B cell (primary cell): ENCODE measurements at regions not wholly inside any gene's neighbourhood (a gene's known extent, or its start where the extent isn't known, plus 50 kb on each side); places are given as distances from the start of the nearest gene placed in this dataset.

Experiments used
- ATAC-seq: fragments of 200-7000 bp; cut with Tn5 transposase; one replicate; pipeline ENCODE4 v1.10.0; 2021; ENCODE audit warnings: low read depth, mild to moderate bottlenecking, moderate number of reproducible peaks, moderate library complexity
- CTCF ChIA-PET: fragments of 350-600 bp; sonication (Branson Sonifier 250); formaldehyde crosslinking; loops from one replicate; lab custom pipeline; 2021; ENCODE audit warnings: antibody characterized with exemption, inconsistent platforms; lab: Charles Lee
- POLR2A ChIA-PET: fragments of 350-600 bp; sonication (Branson Sonifier 250); formaldehyde crosslinking; loops from one replicate; lab custom pipeline; 2021; ENCODE audit warnings: antibody characterized with exemption; lab: Charles Lee
- DNase-seq: peaks from one replicate; pipeline ENCODE4 v3.0.0; 2013
- H2AFZ ChIP-seq: 2 replicates; pipeline ENCODE4 v1.6.1; 2012; ENCODE audit warnings: mild to moderate bottlenecking, low read depth, low read length; ENCODE audit not compliant: insufficient read depth, poor library complexity, severe bottlenecking
- H3K27ac ChIP-seq, 2 donors: 1 replicate in 1 of 2; 2 replicates in 1 of 2; pipeline ENCODE4 v1.5.1; 2012 to 2013; ENCODE audit warnings: low read length in 2 of 2, mild to moderate bottlenecking in 2 of 2, moderate library complexity in 1 of 2
- H3K27me3 ChIP-seq, 4 experiments: fragments of 200-600 bp in 1 of 4; sonication (generic) in 1 of 4; replicated peaks in 1 of 4; 1 replicate in 2 of 4; 2 replicates in 2 of 4; pipeline versions ENCODE4 v1.6.1 to v1.7.0; 2013 to 2016; ENCODE audit warnings: low read length in 3 of 4, mild to moderate bottlenecking in 2 of 4, mixed read lengths in 1 of 4, moderate library complexity in 1 of 4; ENCODE audit not compliant: insufficient read depth in 4 of 4, control insufficient read depth in 3 of 4; ENCODE audit errors: control extremely low read depth in 1 of 4
- H3K36me3 ChIP-seq, 2 experiments: replicated peaks in 1 of 2; 1 replicate in 1 of 2; 2 replicates in 1 of 2; pipeline versions ENCODE4 v1.6.1 to v1.7.1; 2013; ENCODE audit warnings: low read length in 1 of 2; ENCODE audit not compliant: insufficient read depth in 2 of 2, control insufficient read depth in 1 of 2; ENCODE audit errors: control extremely low read depth in 1 of 2, extremely low read depth in 1 of 2
- H3K4me1 ChIP-seq, 2 donors: fragments of 200-600 bp in 1 of 2; sonication (generic) in 1 of 2; 1 replicate in 1 of 2; 2 replicates in 1 of 2; pipeline versions ENCODE4 v1.5.1 to v1.6.1; 2013 to 2017; ENCODE audit warnings: low read length in 2 of 2; ENCODE audit not compliant: control insufficient read depth in 2 of 2, insufficient read depth in 2 of 2
- H3K4me2 ChIP-seq: replicated peaks from 2 replicates; pipeline ENCODE3; 2012; ENCODE audit warnings: mild to moderate bottlenecking, low read depth, low read length; ENCODE audit not compliant: poor library complexity, severe bottlenecking
- H3K4me3 ChIP-seq, 5 experiments: fragments of 200-600 bp in 1 of 5; sonication (generic) in 1 of 5; 1 replicate in 3 of 5; 2 replicates in 2 of 5; pipeline versions ENCODE4 v1.5.1 to v1.7.0; 2011 to 2016; ENCODE audit warnings: low read length in 4 of 5, mild to moderate bottlenecking in 4 of 5, low read depth in 2 of 5, control low read depth in 1 of 5, moderate library complexity in 1 of 5; ENCODE audit not compliant: insufficient read depth in 1 of 5; ENCODE audit errors: control extremely low read depth in 1 of 5, extremely low read depth in 1 of 5
- H3K79me2 ChIP-seq: fragments of 200-600 bp; sonication (generic); one replicate; pipeline ENCODE4 v1.6.0; 2016; ENCODE audit warnings: low read length; ENCODE audit not compliant: control insufficient read depth, insufficient read depth
- H3K9ac ChIP-seq: fragments of 200-600 bp; sonication (generic); 2 replicates; pipeline ENCODE4 v1.6.1; 2017; ENCODE audit warnings: mild to moderate bottlenecking, low read length, moderate library complexity
- H3K9me3 ChIP-seq, 3 donors: one replicate each; pipeline versions ENCODE4 v1.6.1 to v1.7.1; 2013; ENCODE audit warnings: low read length in 2 of 3; ENCODE audit not compliant: control insufficient read depth in 2 of 3, insufficient read depth in 1 of 3; ENCODE audit errors: control extremely low read depth in 1 of 3
- H4K20me1 ChIP-seq: 2 replicates; pipeline ENCODE4 v1.6.0; 2012; ENCODE audit warnings: mild to moderate bottlenecking, low read length; ENCODE audit not compliant: insufficient read depth, control insufficient read depth, poor library complexity, severe bottlenecking
- H3K27ac Mint-ChIP-seq: one replicate; pipeline ENCODE4 v1.8.0; 2021; ENCODE audit warnings: mixed read lengths
- H3K27me3 Mint-ChIP-seq: one replicate; pipeline ENCODE4 v1.8.0; 2021; ENCODE audit warnings: mixed read lengths
- H3K4me1 Mint-ChIP-seq: one replicate; pipeline ENCODE4 v1.8.0; 2021; ENCODE audit warnings: mixed read lengths
- H3K4me3 Mint-ChIP-seq: one replicate; pipeline ENCODE4 v1.8.0; 2021; ENCODE audit warnings: mixed read lengths
- H3K9me3 Mint-ChIP-seq: one replicate; pipeline ENCODE4 v1.8.0; 2022; ENCODE audit warnings: mixed read lengths; ENCODE audit not compliant: insufficient read depth
- EZH2 ChIP-seq: IDR thresholded peaks from 2 replicates; pipeline ENCODE4 v1.6.1; 2012; ENCODE audit warnings: borderline replicate concordance, low read depth, mild to moderate bottlenecking, moderate library complexity, low read length; ENCODE audit not compliant: insufficient read depth, poor library complexity, severe bottlenecking
- WGBS: methylation state at CpG from one replicate; pipeline ENCODE4 v1.1.5; 2013; ENCODE audit warnings: missing lambda C conversion rate; ENCODE audit not compliant: insufficient coverage; 5-methylcytosine and 5-hydroxymethylcytosine counted together
- intact Hi-C: fragments of 100-400 bp; cut with micrococcal nuclease; formaldehyde crosslinking; loops from one replicate; pipeline ENCODE4 v1.10.0; 2022
- TF ChIP-seq, protein P1 (sequence below): fragments of 200-600 bp; IDR thresholded peaks from one replicate; pipeline ENCODE4 v1.8.0; 2022; ENCODE audit warnings: antibody characterized with exemption, mild to moderate bottlenecking

DNA sequence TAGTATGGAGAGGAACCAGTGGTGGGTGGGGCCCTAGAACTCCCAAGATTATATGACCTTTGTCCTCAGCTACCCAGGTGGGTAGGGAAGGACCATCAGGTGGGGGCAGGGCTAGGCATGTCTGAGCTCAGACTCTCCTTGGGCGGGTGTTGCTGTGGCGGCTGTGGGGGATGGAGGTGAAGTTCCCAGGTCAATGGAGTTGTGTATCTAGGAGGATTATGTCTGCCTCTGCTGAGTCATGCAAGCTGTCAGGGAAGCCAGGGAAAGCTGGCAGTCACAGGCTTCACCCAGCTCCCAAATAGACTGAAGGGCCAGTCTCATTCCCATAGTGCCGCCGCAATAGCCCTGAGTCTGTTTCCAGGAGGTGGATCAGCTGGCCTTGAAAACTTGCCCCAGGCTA lies 139.7 kb upstream of the CFAP20DC start:
- H3K4me1 ChIP-seq: no peaks in the 10 kb centered on the region
- intact Hi-C loops: no loop called here
- no peak overlapping the region for H3K4me3 Mint-ChIP-seq
- no peaks in the 10 kb centered on the region for H3K9me3 ChIP-seq
- H3K27me3 Mint-ChIP-seq: peaks cover 9% of the 10 kb centered on the region
- H3K4me2 ChIP-seq: no peak overlapping the region
- ATAC-seq (no peak), DNase-seq (no peak)
- H3K4me1 Mint-ChIP-seq: no peaks in the 10 kb centered on the region
- no peaks in the 10 kb centered on the region for H4K20me1 ChIP-seq
- H3K4me3 ChIP-seq: no peak overlapping the region
- no peaks in the 10 kb centered on the region for H3K27me3 ChIP-seq
- 96% methylated on average over 4 of the region's 4 CpGs for WGBS
- H3K36me3 ChIP-seq: no peaks in the 10 kb centered on the region
- ChIA-PET CTCF (no interaction called here), POLR2A (no interaction called here)
- H3K9ac ChIP-seq: no peak overlapping the region
- no peak for TF ChIP-seq EZH2
- TF ChIP-seq, protein P1, sequence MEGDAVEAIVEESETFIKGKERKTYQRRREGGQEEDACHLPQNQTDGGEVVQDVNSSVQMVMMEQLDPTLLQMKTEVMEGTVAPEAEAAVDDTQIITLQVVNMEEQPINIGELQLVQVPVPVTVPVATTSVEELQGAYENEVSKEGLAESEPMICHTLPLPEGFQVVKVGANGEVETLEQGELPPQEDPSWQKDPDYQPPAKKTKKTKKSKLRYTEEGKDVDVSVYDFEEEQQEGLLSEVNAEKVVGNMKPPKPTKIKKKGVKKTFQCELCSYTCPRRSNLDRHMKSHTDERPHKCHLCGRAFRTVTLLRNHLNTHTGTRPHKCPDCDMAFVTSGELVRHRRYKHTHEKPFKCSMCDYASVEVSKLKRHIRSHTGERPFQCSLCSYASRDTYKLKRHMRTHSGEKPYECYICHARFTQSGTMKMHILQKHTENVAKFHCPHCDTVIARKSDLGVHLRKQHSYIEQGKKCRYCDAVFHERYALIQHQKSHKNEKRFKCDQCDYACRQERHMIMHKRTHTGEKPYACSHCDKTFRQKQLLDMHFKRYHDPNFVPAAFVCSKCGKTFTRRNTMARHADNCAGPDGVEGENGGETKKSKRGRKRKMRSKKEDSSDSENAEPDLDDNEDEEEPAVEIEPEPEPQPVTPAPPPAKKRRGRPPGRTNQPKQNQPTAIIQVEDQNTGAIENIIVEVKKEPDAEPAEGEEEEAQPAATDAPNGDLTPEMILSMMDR: no peak
- no peak overlapping the region for H3K27ac ChIP-seq
- no peak overlapping the region for H2AFZ ChIP-seq
- no peaks in the 10 kb centered on the region for H3K79me2 ChIP-seq
- H3K27ac Mint-ChIP-seq: no peak overlapping the region
- no peaks in the 10 kb centered on the region for H3K9me3 Mint-ChIP-seq

DNA sequence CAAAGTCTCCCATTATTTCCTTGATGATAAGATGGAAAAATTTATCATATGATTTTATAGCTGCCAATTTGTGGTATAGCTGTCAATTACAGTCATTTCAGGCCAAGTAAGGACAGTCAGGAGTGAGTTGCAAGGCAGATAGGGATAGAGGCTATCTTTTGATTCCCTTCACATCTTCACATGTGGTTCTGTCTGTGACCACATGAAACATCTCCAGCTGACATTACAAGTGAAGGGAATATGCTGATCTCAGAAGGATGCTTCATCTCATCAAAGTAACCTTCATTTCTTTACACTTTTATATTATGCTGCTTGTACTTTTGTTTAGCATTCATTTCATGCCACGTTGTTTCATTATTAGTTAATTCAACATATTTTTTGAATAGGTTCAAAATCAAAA lies 136.9 kb upstream of the CFAP20DC start:
- Mint-ChIP-seq H3K27ac (no peak overlapping the region), H3K4me3 (no peak overlapping the region), H3K9me3 (no peaks in the 10 kb centered on the region), H3K4me1 (no peaks in the 10 kb centered on the region), H3K27me3 (peaks cover 9% of the 10 kb centered on the region)
- no peak overlapping the region for H3K27ac ChIP-seq
- no peaks in the 10 kb centered on the region for H3K79me2 ChIP-seq
- no peak for ATAC-seq
- no peaks in the 10 kb centered on the region for H3K4me1 ChIP-seq
- H3K36me3 ChIP-seq: no peaks in the 10 kb centered on the region
- no peak for DNase-seq
- no peaks in the 10 kb centered on the region for H3K27me3 ChIP-seq
- H3K9ac ChIP-seq: no peak overlapping the region
- POLR2A ChIA-PET: no interaction called here
- H3K4me2 ChIP-seq: no peak overlapping the region
- no peak overlapping the region for H2AFZ ChIP-seq
- no peaks in the 10 kb centered on the region for H4K20me1 ChIP-seq
- WGBS: no CpG with 5 or more reads among the region's 1 CpG
- H3K9me3 ChIP-seq: no peaks in the 10 kb centered on the region
- no peak for TF ChIP-seq EZH2
- TF ChIP-seq, protein P1: no peak
- intact Hi-C loops: no loop called here
- CTCF ChIA-PET: interaction anchor here (0.6 kb wide), 1 partner anchor 671 kb away, joined by 3 read pairs; no protein-coding TSS in a partner anchor
- no peak overlapping the region for H3K4me3 ChIP-seq
